Transverse colon (tissue), 4 donors: ENCODE measurements at regions not wholly inside any gene's neighbourhood (a gene's known extent, or its start where the extent isn't known, plus 50 kb on each side); places are given as distances from the start of the nearest gene placed in this dataset.

ENCODE experiments used
- DNase-seq: peaks from one replicate; pipeline ENCODE4 v3.0.0-alpha.2; 2019
- H3K27ac ChIP-seq, 4 donors: fragments of 200-600 bp; sonication (generic); 2 replicates each; pipeline ENCODE4 v1.5.1; 2016 to 2018; ENCODE audit warnings: inconsistent platforms in 4 of 4
- H3K27me3 ChIP-seq: fragments of 200-600 bp; sonication (generic); 2 replicates; pipeline ENCODE4 v1.5.1; 2017; ENCODE audit warnings: inconsistent platforms
- H3K36me3 ChIP-seq, 4 donors: fragments of 200-600 bp; sonication (generic); 2 replicates each; pipeline ENCODE4 v1.5.1; 2017 to 2019; ENCODE audit warnings: inconsistent platforms in 4 of 4
- H3K4me1 ChIP-seq, 4 donors: fragments of 200-600 bp; sonication (generic); 2 replicates each; pipeline ENCODE4 v1.5.1; 2017 to 2020; ENCODE audit warnings: inconsistent platforms in 4 of 4
- H3K4me3 ChIP-seq, 4 donors: fragments of 200-600 bp; sonication (generic); 1 replicate in 1 of 4; 2 replicates in 3 of 4; pipeline versions ENCODE4 v1.5.1 to v1.6.1; 2017 to 2019; ENCODE audit warnings: inconsistent platforms in 4 of 4
- H3K9me3 ChIP-seq, 2 donors: fragments of 200-600 bp; sonication (generic); 2 replicates each; pipeline ENCODE4 v1.5.1; 2017 to 2019; ENCODE audit warnings: inconsistent platforms in 2 of 2
- EP300 ChIP-seq: sonication (generic); formaldehyde crosslinking; IDR thresholded peaks from one replicate; pipeline ENCODE4 v1.6.1; 2017; ENCODE audit warnings: antibody characterized with exemption, low read depth
- POLR2A ChIP-seq: fragments of 450-650 bp; IDR thresholded peaks from one replicate; pipeline ENCODE4 v1.6.1; 2016; ENCODE audit warnings: antibody characterized with exemption, mild to moderate bottlenecking, moderate library complexity
- POLR2AphosphoS5 ChIP-seq, 3 donors: sonication (generic); formaldehyde crosslinking; IDR thresholded peaks; one replicate each; pipeline ENCODE4 v1.6.1; 2016; ENCODE audit warnings: antibody characterized with exemption in 3 of 3
- WGBS, 2 donors: methylation state at CpG; one replicate each; pipeline ENCODE4 v1.1.5; 2018; ENCODE audit warnings: low coverage in 1 of 2; 5-methylcytosine and 5-hydroxymethylcytosine counted together
- in situ Hi-C, 4 donors: fragments of 200-750 bp; cut with MboI; loops; one replicate each; pipeline versions ENCODE4 v1.15.0 to v1.15.1; 2017; ENCODE audit warnings: low sequenced_read_pairs in 3 of 4, low pct_ligation_motif_present in 1 of 4, low pct_unique_long_range_greater_than_20kb in 1 of 4
- intact Hi-C: fragments of 100-400 bp; cut with DNase I; formaldehyde crosslinking; loops from one replicate; pipeline ENCODE4 v1.15.1; 2023; ENCODE audit warnings: low total_unique reads
- TF ChIP-seq, protein P1 (sequence below), 5 experiments: fragments of 200-600 bp in 3 of 5; fragments of 450-650 bp in 2 of 5; sonication (generic) in 3 of 5; IDR thresholded peaks; 1 replicate in 2 of 5; 2 replicates in 3 of 5; pipeline ENCODE4 v1.5.1; 2016 to 2017; ENCODE audit warnings: antibody characterized with exemption in 5 of 5, inconsistent platforms in 3 of 5, mild to moderate bottlenecking in 2 of 5, moderate library complexity in 1 of 5

DNA sequence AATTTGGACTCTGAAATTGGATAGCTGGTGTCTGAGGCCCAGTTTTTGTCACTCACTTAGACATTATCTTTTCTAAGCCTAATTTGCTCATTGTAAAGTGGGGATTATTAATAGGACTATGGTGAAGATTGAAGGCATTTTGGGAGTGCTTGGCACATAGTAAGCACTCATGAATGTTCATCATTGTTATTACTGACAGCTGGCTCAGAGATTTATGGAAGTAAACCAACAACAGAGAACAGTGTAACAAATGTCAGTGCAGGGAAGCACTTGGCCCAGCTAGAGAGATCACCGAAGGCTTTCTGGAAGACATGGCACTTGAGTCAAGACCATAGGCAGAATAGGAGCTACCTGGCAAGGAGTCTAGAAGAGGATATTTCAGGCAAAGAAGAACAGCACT is 92.3 kb downstream of the RFC3 start:
- Histone ChIP-seq H3K4me3 (no peak overlapping the region), H3K27ac (no peak overlapping the region), H3K9me3 (no peaks in the 10 kb centered on the region), H3K36me3 (no peaks in the 10 kb centered on the region), H3K27me3 (no peaks in the 10 kb centered on the region), H3K4me1 (no peaks in the 10 kb centered on the region)
- in situ Hi-C loops (no loop called here), intact Hi-C loops (no loop called here)
- no peak for DNase-seq
- no peak for TF ChIP-seq POLR2AphosphoS5 (IDR thresholded peaks at IDR 0.05)
- 88 to 90% methylated on average over 1 of the region's 1 CpG for WGBS, 2 donors

DNA sequence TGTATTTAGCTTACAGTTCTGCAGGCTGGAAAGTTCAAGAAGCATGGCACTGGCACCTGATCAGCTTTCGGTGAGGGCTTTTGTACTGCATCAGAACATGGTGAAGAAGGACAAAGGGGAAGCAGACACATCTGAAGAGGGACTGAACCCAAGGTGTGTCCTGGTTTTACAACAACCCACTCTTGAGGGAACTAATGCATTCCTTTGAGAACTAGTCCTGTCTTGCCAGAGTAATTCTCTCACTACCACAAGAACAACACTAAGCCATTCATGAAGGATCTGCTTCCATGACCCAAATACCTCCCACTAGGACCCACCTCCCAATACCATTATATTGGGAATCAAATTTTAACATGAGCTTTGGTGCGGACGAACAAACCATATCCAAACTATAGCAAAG is 93.6 kb downstream of the RFC3 start:
- H3K9me3 ChIP-seq = no peaks in the 10 kb centered on the region
- H3K36me3 ChIP-seq = no peaks in the 10 kb centered on the region
- no peaks in the 10 kb centered on the region for H3K4me1 ChIP-seq
- no peak for DNase-seq
- intact Hi-C loops (no loop called here), in situ Hi-C loops (no loop called here)
- no peaks in the 10 kb centered on the region for H3K27me3 ChIP-seq
- TF ChIP-seq POLR2AphosphoS5 (IDR thresholded peaks at IDR 0.05) (no peak), EP300 (no peak), POLR2A (no peak)
- TF ChIP-seq, protein P1, sequence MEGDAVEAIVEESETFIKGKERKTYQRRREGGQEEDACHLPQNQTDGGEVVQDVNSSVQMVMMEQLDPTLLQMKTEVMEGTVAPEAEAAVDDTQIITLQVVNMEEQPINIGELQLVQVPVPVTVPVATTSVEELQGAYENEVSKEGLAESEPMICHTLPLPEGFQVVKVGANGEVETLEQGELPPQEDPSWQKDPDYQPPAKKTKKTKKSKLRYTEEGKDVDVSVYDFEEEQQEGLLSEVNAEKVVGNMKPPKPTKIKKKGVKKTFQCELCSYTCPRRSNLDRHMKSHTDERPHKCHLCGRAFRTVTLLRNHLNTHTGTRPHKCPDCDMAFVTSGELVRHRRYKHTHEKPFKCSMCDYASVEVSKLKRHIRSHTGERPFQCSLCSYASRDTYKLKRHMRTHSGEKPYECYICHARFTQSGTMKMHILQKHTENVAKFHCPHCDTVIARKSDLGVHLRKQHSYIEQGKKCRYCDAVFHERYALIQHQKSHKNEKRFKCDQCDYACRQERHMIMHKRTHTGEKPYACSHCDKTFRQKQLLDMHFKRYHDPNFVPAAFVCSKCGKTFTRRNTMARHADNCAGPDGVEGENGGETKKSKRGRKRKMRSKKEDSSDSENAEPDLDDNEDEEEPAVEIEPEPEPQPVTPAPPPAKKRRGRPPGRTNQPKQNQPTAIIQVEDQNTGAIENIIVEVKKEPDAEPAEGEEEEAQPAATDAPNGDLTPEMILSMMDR (IDR thresholded peaks at IDR 0.05) = no peak
- no peak overlapping the region for H3K27ac ChIP-seq
- 97 to 100% methylated on average over 1 to 3 of the region's 3 CpGs for WGBS, 2 donors
- H3K4me3 ChIP-seq = no peak overlapping the region

DNA sequence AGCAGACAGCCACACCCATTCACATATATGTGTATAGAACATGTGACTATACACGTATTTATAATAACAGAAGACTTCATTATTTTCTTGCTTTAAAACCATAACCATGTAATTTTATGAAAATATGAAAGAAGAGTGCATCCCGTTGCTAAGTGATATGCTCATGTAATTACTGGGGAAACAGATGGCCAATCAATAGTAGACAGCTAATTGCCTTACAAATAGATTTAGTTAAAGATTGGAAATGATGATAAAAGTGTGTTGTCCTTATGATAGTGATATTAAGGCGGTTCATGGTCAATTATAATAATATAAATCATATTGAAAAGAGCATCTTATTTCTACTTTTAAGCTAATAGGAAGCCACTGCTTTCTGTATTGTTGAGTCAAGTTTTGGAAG is 95.9 kb downstream of the RFC3 start:
- H3K36me3 ChIP-seq = no peaks in the 10 kb centered on the region
- intact Hi-C loops (no loop called here), in situ Hi-C loops (no loop called here)
- no peak overlapping the region for H3K4me3 ChIP-seq
- WGBS, 2 donors = 91 to 95% methylated on average over 3 of the region's 3 CpGs
- H3K4me1 ChIP-seq = no peaks in the 10 kb centered on the region
- H3K27me3 ChIP-seq = no peaks in the 10 kb centered on the region
- H3K27ac ChIP-seq = no peak overlapping the region
- H3K9me3 ChIP-seq = no peaks in the 10 kb centered on the region
- no peak for DNase-seq
- TF ChIP-seq POLR2AphosphoS5 (IDR thresholded peaks at IDR 0.05) (no peak), POLR2A (no peak), EP300 (no peak)
- TF ChIP-seq, protein P1 (IDR thresholded peaks at IDR 0.05) = no peak

DNA sequence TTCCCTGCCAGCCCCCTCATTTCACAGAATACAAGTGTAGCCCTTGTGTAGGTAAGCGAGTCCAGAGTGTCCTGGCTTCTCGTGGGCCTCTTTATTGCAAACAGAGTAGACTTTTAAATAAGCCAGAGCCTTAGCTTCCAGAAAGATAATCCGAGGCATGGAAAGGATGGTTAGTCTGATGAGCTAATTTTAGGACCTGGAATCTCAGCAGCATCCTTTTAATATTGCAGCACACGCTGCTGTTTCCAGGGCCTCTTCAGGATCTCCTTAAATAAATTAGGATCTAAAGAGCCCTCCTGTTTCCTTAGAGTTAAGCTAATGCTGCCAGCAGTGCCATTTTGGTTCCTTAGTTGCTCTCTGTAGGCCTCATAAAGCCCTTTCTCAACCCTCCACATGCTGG is 99.2 kb downstream of the RFC3 start:
- TF ChIP-seq POLR2AphosphoS5 (IDR thresholded peaks at IDR 0.05) (no peak), POLR2A (no peak), EP300 (no peak)
- TF ChIP-seq, protein P1 (IDR thresholded peaks at IDR 0.05) = no peak

DNA sequence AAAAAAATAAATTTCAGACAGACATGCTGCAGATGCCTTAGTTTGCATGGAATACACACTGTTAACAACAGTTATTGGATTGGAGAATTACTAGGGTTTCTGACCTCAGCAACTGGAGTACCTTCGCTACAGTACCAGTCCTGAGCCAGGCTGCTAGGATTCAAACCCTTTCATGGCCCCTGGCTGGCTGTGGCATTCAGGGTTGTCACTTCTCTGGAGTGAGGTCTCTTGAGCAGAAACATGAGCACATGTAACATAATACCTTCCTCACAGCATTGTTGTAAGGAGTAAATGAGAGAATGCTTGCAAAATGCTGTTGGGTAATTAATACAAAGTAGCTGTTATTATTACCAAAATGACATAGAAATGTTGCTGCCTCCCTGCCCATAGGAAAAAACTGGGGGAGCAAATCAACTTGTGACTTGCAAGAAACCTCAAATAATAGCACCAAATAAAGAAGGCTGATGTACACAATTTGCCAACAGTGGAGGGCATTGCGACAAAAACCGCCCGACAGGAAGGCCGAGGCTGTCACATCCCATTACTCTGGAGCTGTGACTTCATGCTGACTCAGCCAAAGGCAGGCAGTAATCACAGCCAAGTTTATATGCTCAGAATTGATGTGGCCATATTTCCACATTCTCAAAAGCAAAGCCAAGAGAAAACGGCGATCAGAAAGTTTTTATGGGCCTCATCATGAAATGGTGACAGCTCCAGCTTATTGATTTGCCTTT is 100.4 kb downstream of the RFC3 start:
- intact Hi-C loops = no loop called here
- no peak for DNase-seq
- no peaks in the 10 kb centered on the region for H3K4me1 ChIP-seq

More for the DNA sequence above, 99.2 kb downstream of the RFC3 start:
- no peaks in the 10 kb centered on the region for H3K9me3 ChIP-seq
- intact Hi-C loops (no loop called here), in situ Hi-C loops (no loop called here)
- DNase-seq = no peak
- H3K4me1 ChIP-seq = no peaks in the 10 kb centered on the region
- WGBS, 2 donors = 88% methylated on average over 4 of the region's 4 CpGs; no CpG with 5 or more reads in 1 of the 2 donors
- no peak overlapping the region for H3K4me3 ChIP-seq
- H3K27me3 ChIP-seq = no peaks in the 10 kb centered on the region
- H3K36me3 ChIP-seq = no peaks in the 10 kb centered on the region
- no peak overlapping the region for H3K27ac ChIP-seq

More for the DNA sequence above, 100.4 kb downstream of the RFC3 start:
- 67 to 83% methylated on average over 3 to 7 of the region's 7 CpGs for WGBS, 2 donors
- Histone ChIP-seq H3K27ac (no peak overlapping the region), H3K27me3 (no peaks in the 10 kb centered on the region), H3K36me3 (no peaks in the 10 kb centered on the region), H3K4me3 (no peak overlapping the region), H3K9me3 (no peaks in the 10 kb centered on the region)
- no peak for TF ChIP-seq POLR2A
- no peak for TF ChIP-seq EP300
- TF ChIP-seq, protein P1 (IDR thresholded peaks at IDR 0.05) = no peak
- no peak for TF ChIP-seq POLR2AphosphoS5 (IDR thresholded peaks at IDR 0.05)
- in situ Hi-C loops = no loop called here
